A549 (cell line): ENCODE measurements at regions not wholly inside any gene's neighbourhood (a gene's known extent, or its start where the extent isn't known, plus 50 kb on each side); places are given as distances from the start of the nearest gene placed in this dataset.

Experiments
- CBX8 ChIP-seq: fragments of 200-600 bp; sonication (generic); IDR thresholded peaks from 2 replicates; pipeline ENCODE4 v1.6.1; 2016
- CEBPB ChIP-seq, 2 experiments: fragments of >200 bp in 1 of 2; sonication (Bioruptor Twin) in 1 of 2; formaldehyde crosslinking in 1 of 2; IDR thresholded peaks; 2 replicates each; pipeline ENCODE4 v1.6.1; 2012 to 2016
- CHD4 ChIP-seq: fragments of 200-600 bp; sonication (generic); IDR thresholded peaks from 2 replicates; pipeline ENCODE4 v1.6.1; 2016; ENCODE audit warnings: antibody characterized with exemption, mild to moderate bottlenecking, borderline replicate concordance
- EP300 ChIP-seq, 2 experiments: fragments of >200 bp; sonication (Bioruptor Twin); formaldehyde crosslinking; IDR thresholded peaks; 2 replicates in 1 of 2; 3 replicates in 1 of 2; pipeline ENCODE4 v1.6.1; 2016 to 2017
- HDAC2 ChIP-seq: fragments of 200-600 bp; sonication (generic); IDR thresholded peaks from 2 replicates; pipeline ENCODE4 v1.6.1; 2016
- POLR2A ChIP-seq: IDR thresholded peaks from 2 replicates; pipeline ENCODE4 v1.6.1; 2012; ENCODE audit warnings: mild to moderate bottlenecking, low read length
- RAD21 ChIP-seq, 2 experiments: fragments of >200 bp in 1 of 2; sonication (Bioruptor Twin) in 1 of 2; formaldehyde crosslinking in 1 of 2; IDR thresholded peaks in 1 of 2; conservative IDR thresholded peaks in 1 of 2; 2 replicates in 1 of 2; 3 replicates in 1 of 2; pipeline ENCODE4 v1.6.1; 2012 to 2018; ENCODE audit warnings: inconsistent platforms in 1 of 2
- ZC3H11A ChIP-seq: fragments of 450-650 bp; IDR thresholded peaks from 2 replicates; pipeline ENCODE4 v1.6.1; 2014; ENCODE audit warnings: antibody characterized with exemption, mild to moderate bottlenecking
- ZNF302 ChIP-seq: fragments of 250-450 bp; sonication (Bioruptor Pico); IDR thresholded peaks from 2 replicates; pipeline ENCODE4 v1.9.0; 2021; ENCODE audit warnings: inconsistent platforms, mild to moderate bottlenecking, moderate library complexity
- TF ChIP-seq, protein P1 (sequence below): fragments of >200 bp; sonication (Bioruptor Twin); formaldehyde crosslinking; IDR thresholded peaks from 3 replicates; pipeline ENCODE4 v1.5.1; 2016

DNA sequence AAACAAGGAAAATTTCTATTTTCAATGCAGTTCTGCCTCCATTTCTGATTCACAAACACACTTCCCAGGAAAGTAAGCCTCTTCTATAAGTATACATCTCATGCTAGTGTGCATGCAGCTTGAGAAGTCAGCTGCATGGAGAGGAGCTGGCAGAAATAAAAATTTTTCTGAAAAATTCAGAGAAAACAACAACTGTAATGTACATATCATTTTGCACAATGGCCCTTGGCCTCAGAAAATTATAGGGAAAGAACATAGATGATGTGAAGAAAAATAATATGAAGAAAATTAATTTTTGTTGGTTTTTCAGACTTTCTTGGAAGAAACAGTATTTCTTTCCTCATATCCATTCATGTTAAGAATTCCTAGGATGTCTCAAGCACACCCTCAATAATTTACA, 277.8 kb upstream of the ADRA1B start:
- TF ChIP-seq, protein P1, sequence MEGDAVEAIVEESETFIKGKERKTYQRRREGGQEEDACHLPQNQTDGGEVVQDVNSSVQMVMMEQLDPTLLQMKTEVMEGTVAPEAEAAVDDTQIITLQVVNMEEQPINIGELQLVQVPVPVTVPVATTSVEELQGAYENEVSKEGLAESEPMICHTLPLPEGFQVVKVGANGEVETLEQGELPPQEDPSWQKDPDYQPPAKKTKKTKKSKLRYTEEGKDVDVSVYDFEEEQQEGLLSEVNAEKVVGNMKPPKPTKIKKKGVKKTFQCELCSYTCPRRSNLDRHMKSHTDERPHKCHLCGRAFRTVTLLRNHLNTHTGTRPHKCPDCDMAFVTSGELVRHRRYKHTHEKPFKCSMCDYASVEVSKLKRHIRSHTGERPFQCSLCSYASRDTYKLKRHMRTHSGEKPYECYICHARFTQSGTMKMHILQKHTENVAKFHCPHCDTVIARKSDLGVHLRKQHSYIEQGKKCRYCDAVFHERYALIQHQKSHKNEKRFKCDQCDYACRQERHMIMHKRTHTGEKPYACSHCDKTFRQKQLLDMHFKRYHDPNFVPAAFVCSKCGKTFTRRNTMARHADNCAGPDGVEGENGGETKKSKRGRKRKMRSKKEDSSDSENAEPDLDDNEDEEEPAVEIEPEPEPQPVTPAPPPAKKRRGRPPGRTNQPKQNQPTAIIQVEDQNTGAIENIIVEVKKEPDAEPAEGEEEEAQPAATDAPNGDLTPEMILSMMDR, result no peak
- TF ChIP-seq RAD21 (conservative IDR thresholded peaks at IDR 0.05 in 1 of 2, IDR thresholded peaks at IDR 0.05 in 1 of 2) (no peak), ZC3H11A (no peak), POLR2A (no peak), CEBPB (IDR thresholded peaks at IDR 0.05) (no peak), CBX8 (no peak), CHD4 (no peak), HDAC2 (no peak), EP300 (IDR thresholded peaks at IDR 0.05) (no peak), ZNF302 (CRISPR knock-in tag) (no peak)
